Skeletal muscle cell (primary cell): ENCODE measurements at regions not wholly inside any gene's neighbourhood (a gene's known extent, or its start where the extent isn't known, plus 50 kb on each side); places are given as distances from the start of the nearest gene placed in this dataset.

ENCODE experiments used
- DNase-seq: peaks from one replicate; pipeline ENCODE4 v3.0.0-alpha.2; 2010; ENCODE audit warnings: low read depth
- H3K4me3 ChIP-seq: 2 replicates; pipeline ENCODE4 v1.5.1; 2011; ENCODE audit warnings: low read depth, mild to moderate bottlenecking, control low read depth, low read length, moderate library complexity

DNA sequence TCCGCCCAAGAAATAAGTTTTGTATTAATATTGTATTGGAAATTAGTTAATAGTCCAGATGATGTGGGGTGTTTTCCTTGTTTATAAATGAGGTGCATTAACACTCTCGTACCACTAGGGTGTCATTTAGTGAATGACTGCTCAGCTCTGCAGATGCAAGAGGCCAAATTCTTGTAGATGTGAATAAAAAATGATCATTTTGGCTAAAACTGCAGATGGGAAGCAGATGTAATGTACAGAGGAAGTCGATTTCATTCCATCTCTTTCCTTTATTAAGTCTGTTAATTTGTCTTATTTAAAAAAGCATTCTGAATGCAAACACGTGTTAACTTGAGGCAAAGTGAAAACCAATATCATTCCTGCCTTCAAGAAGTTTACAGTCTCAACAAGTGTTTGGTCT, 108.1 kb downstream of the DHX15 start:
- no peak for DNase-seq

GRCh38 chr4:24475756-24476155, 108.6 kb downstream of the DHX15 start:
- no peak overlapping the region for H3K4me3 ChIP-seq
- no peak for DNase-seq

More for the DNA sequence above, 108.1 kb downstream of the DHX15 start:
- H3K4me3 ChIP-seq: no peak overlapping the region

GRCh38 chr4:24473309-24473721, 111.0 kb downstream of the DHX15 start:
- peak overlapping the region; percentile 60 for H3K4me3 ChIP-seq
- DNase-seq: no peak

DNA sequence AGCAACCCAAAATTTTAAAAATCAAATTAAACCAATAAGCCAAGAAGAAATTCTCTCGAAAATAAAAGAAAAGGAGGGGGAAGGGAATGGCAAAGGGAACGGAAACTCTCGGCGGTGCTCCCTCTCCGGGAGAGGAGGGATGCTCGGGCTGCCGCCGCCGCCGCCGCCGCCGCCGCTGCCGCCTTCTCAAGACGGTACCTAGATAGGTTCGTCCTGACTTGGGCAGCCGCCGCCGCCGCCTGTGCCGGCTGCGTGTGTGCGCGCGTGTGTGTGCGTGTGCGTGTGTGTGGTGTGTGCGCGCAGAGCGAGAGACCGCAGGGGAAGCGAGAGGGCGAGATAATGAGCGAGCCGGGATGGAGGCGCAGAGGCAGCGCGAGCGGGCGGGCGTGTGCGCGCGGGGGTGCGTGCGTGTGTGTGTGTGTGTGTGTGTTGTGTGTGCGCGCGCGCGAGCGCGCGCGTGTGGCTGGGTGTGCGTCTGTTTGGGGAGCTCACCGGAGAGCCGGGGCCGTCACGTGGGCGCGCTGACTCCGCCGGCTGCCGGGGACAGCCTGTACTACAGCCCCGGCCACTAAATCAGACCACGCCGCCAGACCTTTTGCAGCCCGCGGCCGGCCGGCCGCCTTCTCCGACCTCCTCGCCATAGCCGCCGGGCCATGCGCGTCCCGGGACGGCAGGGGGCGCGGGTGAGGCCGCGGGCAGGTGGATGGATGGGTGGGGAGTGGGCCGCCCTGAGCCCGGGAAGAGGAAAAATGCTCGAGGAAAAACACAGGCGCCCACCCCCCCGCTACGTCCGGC, 111.6 kb downstream of the DHX15 start:
- peak overlapping the region; percentile 60 for H3K4me3 ChIP-seq
- peak; percentile 74 for DNase-seq

DNA sequence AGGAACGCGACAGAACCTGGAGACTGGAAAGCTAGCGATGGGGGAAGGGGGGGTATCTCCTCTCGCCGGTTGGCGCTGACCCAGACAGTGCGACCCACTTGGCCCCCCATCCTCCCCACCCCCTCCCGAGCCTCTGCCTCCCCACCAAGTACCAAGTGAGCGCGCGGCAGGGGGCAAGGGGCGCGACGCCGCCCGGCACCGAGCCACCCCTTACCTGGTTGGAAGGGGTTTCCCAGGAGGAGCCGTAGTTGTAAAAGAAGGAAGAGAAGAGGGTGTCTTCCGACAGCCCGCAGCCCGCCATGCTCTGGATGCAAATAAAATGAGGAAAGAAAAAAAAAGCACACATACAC, 112.2 kb downstream of the DHX15 start:
- H3K4me3 ChIP-seq: peak overlapping the region; percentile 60
- DNase-seq: no peak

GRCh38 chr4:24471486-24472160, 112.7 kb downstream of the DHX15 start:
- H3K4me3 ChIP-seq: peak overlapping the region; percentile 60
- no peak for DNase-seq

DNA sequence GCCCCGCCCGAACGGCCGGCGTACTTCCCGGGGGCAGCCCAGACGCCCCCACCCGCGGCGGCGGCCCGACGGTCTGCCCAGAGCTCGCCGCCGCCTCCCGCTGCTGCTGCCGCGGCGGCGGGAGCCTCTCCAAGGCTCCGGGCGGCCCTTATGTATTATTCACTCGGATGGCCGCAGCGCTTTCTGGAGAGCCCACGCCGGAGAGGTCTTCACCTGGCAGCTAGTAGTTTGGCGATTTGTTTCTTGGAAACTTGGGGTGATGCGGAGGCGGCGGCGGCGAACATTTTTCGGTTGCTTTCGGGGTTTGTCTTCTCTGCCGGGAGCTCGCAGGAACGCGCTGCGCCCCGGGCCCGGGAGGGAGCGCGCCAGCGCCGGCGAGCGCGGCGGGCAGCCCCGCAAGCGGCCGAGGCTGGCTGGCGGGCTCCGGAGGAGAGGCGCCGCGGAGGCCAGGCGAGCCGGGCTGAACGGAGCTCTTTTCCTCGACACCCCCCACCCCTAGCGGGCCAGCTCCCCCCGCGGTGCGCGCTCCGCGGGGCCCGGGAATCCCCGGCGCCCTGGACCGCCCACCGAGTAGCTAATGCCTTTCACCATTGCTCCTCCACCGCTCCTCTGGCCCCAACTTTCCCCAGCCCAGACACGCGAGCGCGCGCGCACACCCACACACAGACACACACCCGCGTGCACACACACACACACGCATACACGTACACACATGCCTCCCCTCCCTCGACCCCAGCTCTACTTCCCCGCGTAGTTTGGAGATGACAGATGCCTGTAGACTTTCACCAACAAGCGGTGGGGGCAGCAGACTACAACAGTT, 113.5 kb downstream of the DHX15 start:
- DNase-seq: no peak
- peak overlapping the region; percentile 60 for H3K4me3 ChIP-seq

GRCh38 chr4:24468071-24468470, 116.3 kb downstream of the DHX15 start:
- DNase-seq: no peak
- no peak overlapping the region for H3K4me3 ChIP-seq

DNA sequence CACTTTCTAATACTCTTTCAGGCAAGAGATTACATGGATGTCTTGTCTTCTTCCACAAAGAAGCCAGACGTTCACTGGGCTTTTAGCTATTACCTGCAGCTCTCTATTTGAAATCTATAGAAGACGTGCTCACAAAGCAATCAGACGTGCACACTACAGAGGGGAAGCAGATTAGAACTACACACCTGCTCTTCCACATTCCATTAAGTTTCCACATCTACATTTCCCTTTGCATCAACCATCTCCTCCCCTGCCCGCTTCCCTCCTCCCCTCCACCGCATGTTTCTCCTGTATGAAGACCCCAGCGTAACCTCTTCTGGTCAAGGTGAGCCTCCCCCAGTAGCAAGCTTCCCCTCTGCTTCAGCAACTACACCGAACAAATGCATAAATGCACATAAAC, 119.8 kb downstream of the DHX15 start:
- H3K4me3 ChIP-seq: no peak overlapping the region
- no peak for DNase-seq

DNA sequence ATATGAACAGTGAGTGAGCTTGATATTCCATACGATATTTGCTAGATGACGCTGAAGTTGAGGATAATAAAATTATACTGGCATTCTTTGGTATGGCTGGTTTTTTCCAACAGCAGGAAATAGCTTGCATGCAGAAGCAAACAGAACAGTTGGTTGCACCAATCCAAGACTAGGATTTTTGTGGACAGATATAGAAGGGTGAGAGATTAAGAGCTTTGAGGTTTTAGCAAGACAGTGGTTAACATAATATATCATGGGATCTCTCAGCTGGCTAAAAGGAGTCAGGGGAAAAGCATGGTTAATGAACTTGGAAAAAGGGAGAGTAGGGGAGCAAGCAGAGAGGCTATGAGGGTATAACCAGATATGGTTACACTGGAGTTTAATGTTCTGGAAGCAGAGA, 127.9 kb downstream of the DHX15 start:
- no peak overlapping the region for H3K4me3 ChIP-seq
- no peak for DNase-seq

GRCh38 chr4:24453951-24454350, 130.4 kb downstream of the DHX15 start:
- no peak overlapping the region for H3K4me3 ChIP-seq
- DNase-seq: no peak

DNA sequence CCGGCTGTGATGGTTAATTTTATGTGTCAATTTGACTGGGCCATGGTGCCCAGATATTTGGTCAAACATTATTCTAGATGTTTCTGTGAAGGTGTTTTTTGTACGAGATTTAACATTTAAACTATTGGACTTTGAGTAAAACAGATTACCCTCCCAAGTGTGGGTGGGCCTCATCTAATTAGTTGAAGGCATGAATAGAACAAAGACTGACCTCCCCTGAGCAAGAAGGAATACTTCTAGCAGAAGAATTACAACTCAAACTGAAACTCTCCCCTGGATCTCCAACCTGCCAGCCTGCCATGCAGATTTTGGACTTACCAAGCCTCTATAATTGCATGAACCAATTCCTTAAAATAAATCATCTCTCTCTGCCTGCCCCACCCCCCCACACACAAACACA, 132.5 kb downstream of the DHX15 start:
- H3K4me3 ChIP-seq: no peak overlapping the region
- no peak for DNase-seq

GRCh38 chr4:24443200-24443599, 141.2 kb downstream of the DHX15 start:
- no peak for DNase-seq
- no peak overlapping the region for H3K4me3 ChIP-seq

DNA sequence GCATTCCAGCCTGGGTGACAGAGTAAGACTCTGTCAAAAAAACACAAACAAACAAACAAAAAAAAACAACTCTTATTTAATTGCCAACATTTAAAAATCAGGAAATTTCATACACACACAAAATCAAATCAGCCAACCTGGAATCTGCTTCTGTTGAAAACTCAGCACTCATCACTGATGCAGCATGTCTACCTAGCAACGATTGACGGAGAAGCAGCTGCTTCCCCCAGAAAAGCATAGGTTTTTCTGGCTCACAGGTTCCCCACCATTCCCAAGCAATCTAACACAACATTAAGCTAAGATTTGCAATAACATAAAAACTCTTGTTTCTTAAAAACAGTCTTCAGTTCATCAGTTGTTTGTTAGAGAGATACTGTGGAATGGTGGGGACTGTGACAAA, 143.6 kb downstream of the DHX15 start:
- H3K4me3 ChIP-seq: no peak overlapping the region
- DNase-seq: no peak

GRCh38 chr4:24434241-24434640, 150.1 kb downstream of the DHX15 start:
- no peak for DNase-seq
- no peak overlapping the region for H3K4me3 ChIP-seq

GRCh38 chr4:24433515-24434214, 150.7 kb downstream of the DHX15 start:
- no peak for DNase-seq
- no peak overlapping the region for H3K4me3 ChIP-seq

DNA sequence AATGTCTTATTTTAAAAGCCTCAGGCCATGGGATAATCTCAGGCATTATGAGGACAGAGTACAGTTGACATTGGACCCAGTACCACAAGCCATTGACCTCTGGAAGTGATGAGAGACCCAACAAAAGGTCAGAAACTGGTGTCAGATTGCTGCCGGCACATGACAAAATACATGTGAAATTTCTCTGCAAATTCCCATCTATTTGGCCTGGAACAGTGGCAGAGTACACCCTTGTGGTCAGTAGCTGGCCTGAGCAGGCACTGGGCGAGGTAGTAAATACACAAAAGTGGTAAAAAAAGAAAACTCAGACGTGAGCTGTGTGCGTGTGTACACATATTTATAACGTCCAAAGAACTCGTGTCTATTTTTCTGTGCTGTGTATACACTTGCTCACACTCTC, 155.5 kb downstream of the DHX15 start:
- no peak for DNase-seq
- H3K4me3 ChIP-seq: no peak overlapping the region

GRCh38 chr4:24426557-24426956, 157.8 kb downstream of the DHX15 start:
- H3K4me3 ChIP-seq: no peak overlapping the region
- DNase-seq: no peak

DNA sequence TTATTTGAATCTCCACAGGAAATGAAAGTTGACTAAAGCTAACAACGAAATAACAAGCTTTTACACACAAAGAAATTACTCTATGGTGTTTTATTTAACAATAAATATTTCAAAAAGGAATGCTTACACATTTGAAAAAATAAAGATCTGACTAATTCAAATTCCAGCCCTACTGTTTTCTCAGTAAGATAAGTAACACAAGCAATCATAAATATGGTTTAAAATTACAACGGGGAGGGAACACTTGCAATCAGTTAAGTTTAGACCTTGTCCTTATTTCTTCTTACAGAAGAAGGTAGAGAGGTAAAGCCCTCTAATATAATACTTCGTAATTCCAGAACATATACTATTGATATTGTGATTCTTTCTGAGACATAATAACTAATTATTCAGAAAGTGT, 158.5 kb downstream of the DHX15 start:
- DNase-seq: no peak
- no peak overlapping the region for H3K4me3 ChIP-seq

GRCh38 chr4:24423670-24424069, 160.7 kb downstream of the DHX15 start:
- no peak overlapping the region for H3K4me3 ChIP-seq
- no peak for DNase-seq
